H1 (cell line): ENCODE measurements at regions not wholly inside any gene's neighbourhood (a gene's known extent, or its start where the extent isn't known, plus 50 kb on each side); places are given as distances from the start of the nearest gene placed in this dataset.

ENCODE experiments used
- EP300 ChIP-seq, 2 experiments: IDR thresholded peaks; 1 replicate in 1 of 2; 2 replicates in 1 of 2; pipeline ENCODE4 v1.6.1; 2011 to 2012; ENCODE audit warnings: low read depth in 2 of 2, low read length in 2 of 2, mild to moderate bottlenecking in 2 of 2, borderline replicate concordance in 1 of 2, inconsistent platforms in 1 of 2, moderate library complexity in 1 of 2
- JUND ChIP-seq: IDR thresholded peaks from 2 replicates; pipeline ENCODE4 v1.6.1; 2011; ENCODE audit warnings: mild to moderate bottlenecking, improper control_type of control experiment, low read length
- POLR2A ChIP-seq, 2 experiments: IDR thresholded peaks; 1 replicate in 1 of 2; 2 replicates in 1 of 2; pipeline ENCODE4 v1.6.1; 2011; ENCODE audit warnings: low read depth in 2 of 2, low read length in 2 of 2, mild to moderate bottlenecking in 2 of 2; ENCODE audit errors: control extremely low read depth in 1 of 2
- TF ChIP-seq, protein P1 (sequence below): IDR thresholded peaks from 2 replicates; pipeline ENCODE4 v1.6.1; 2011; ENCODE audit warnings: low read depth, mild to moderate bottlenecking, low read length; ENCODE audit not compliant: insufficient read depth
- TF ChIP-seq, protein P2 (sequence below): IDR thresholded peaks from 2 replicates; pipeline ENCODE4 v1.6.1; 2011; ENCODE audit warnings: low read length, improper control_type of control experiment
- TF ChIP-seq, protein P3 (sequence below), 3 experiments: IDR thresholded peaks; 1 replicate in 2 of 3; 2 replicates in 1 of 3; pipeline versions ENCODE4 v1.5.1 to v1.6.1; 2011; ENCODE audit warnings: low read length in 3 of 3, mild to moderate bottlenecking in 3 of 3, inconsistent platforms in 2 of 3, low read depth in 1 of 3, moderate library complexity in 1 of 3; ENCODE audit not compliant: insufficient read depth in 1 of 3; ENCODE audit errors: control extremely low read depth in 1 of 3

DNA sequence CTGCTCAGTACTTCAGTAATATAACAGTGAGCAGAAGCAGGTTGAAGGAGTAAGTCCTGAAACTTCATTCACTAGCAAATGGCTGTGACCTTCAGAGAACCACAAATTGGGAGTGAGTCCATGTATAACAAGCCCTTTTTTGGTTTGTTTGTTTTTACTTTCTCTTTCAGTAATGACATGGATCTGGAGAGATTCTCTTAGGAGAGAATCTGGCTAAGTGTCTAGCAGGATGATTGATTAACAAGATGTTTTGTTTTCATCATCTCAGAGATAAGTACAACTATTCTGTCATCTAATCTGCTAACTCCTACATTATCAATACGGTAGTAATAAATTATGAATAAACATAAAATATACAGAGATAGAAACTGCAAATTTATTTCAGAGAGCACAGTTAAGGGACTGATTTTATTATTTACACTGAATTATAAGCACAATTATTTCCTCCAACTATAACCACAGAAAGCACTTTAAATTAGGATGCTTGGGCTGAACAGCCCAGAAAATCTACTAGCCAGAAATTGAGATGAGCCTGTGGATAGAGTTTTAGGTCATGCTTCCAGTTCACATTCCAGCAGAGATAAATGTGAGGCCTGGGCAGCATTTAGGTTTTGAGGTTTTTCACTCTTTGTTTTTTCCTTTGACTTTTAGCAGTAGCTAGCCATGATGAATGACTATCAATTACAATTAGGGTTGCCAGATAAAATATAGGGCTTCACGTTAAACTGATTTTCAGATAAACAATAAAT is 429.3 kb upstream of the FAT3 start:
- TF ChIP-seq EP300 (IDR thresholded peaks at IDR 0.05; ENCODE audit: borderline replicate concordance in 1 of 2, low read depth in 2 of 2, low read length in 2 of 2) = no peak
- TF ChIP-seq, protein P1, sequence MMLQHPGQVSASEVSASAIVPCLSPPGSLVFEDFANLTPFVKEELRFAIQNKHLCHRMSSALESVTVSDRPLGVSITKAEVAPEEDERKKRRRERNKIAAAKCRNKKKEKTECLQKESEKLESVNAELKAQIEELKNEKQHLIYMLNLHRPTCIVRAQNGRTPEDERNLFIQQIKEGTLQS = no peak
- no peak for TF ChIP-seq POLR2A (IDR thresholded peaks at IDR 0.05; ENCODE audit: control extremely low read depth in 1 of 2, low read depth in 2 of 2, low read length in 2 of 2)
- TF ChIP-seq, protein P2, sequence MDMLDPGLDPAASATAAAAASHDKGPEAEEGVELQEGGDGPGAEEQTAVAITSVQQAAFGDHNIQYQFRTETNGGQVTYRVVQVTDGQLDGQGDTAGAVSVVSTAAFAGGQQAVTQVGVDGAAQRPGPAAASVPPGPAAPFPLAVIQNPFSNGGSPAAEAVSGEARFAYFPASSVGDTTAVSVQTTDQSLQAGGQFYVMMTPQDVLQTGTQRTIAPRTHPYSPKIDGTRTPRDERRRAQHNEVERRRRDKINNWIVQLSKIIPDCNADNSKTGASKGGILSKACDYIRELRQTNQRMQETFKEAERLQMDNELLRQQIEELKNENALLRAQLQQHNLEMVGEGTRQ = no peak
- TF ChIP-seq JUND = no peak
- TF ChIP-seq, protein P3, sequence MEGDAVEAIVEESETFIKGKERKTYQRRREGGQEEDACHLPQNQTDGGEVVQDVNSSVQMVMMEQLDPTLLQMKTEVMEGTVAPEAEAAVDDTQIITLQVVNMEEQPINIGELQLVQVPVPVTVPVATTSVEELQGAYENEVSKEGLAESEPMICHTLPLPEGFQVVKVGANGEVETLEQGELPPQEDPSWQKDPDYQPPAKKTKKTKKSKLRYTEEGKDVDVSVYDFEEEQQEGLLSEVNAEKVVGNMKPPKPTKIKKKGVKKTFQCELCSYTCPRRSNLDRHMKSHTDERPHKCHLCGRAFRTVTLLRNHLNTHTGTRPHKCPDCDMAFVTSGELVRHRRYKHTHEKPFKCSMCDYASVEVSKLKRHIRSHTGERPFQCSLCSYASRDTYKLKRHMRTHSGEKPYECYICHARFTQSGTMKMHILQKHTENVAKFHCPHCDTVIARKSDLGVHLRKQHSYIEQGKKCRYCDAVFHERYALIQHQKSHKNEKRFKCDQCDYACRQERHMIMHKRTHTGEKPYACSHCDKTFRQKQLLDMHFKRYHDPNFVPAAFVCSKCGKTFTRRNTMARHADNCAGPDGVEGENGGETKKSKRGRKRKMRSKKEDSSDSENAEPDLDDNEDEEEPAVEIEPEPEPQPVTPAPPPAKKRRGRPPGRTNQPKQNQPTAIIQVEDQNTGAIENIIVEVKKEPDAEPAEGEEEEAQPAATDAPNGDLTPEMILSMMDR (IDR thresholded peaks at IDR 0.05; ENCODE audit: control extremely low read depth in 1 of 3, insufficient read depth in 1 of 3, low read depth in 1 of 3, low read length in 3 of 3) = no peak
